T follicular helper cell (primary cell): ENCODE measurements at regions not wholly inside any gene's neighbourhood (a gene's known extent, or its start where the extent isn't known, plus 50 kb on each side); places are given as distances from the start of the nearest gene placed in this dataset.

Experiments used
- DNase-seq: peaks from one replicate; pipeline ENCODE4 v3.0.0-alpha.2; 2020; ENCODE audit warnings: low read depth

DNA sequence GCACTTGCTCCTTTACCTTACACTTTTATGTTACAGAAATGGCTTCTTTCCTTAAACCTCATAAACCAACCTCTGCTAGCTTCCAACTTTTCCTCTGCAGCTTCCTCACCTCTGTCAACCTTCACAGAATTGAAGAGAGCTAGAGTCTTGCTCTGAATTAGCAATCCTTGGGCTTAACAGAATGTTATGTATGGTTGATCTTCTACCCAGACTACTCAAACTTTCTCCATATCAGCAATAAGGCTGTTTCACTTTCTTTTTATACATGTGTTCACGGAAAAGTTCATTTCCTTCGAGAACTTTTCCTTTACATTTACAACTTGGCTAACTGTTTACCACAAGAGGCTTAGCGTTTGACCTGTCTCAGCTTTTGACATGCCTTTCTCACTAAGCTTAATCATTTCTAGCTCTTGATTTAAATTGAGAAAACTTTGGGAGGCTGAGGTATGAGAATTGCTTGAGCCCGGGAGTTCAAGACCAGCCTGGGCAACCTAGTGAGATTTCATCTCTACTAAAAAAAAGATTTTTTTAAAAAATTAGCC lies 207.3 kb downstream of the BMP7 start:
- no peak for DNase-seq

GRCh38 chr20:57060407-57061050 lies 205.9 kb downstream of the BMP7 start:
- no peak for DNase-seq

DNA sequence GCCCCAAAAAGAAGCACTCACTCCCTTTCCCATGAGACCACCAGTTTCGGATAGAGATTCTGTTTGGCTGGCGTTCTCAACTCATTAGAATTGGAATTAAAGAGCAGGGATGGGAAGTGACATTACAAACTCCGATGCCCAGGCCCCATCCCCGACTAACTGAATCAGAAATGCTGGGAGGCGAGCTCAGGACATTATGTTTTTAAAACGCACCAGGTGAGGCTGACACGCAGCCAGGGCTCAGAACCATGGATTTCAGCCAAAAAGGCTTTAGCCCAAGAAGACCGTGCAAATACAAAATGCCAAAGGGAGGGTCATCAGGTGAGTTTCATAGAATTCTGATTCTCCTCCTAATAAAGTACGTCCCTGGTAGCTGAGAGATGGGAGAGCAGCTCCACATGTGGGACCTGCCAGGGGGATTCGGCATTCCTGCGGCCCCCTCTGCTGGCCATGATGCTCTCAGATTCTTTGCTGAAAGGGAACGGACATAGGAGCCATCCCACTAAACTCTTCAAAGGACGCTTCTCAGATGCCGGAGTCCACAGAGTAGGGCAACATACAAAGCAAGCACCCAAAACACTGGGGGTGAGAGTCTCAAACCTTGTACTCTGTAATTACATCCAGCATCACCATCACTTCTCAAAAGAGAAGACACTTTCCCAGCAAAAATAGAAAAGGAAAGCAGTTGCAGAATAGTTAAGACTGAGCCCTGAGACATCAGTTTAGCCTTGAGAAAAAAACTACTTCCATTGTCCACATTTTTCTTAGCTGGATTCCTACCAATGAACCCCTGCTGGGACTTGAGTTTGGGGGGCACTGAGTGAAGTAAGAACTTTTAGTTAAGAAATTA lies 205.2 kb downstream of the BMP7 start:
- DNase-seq: no peak

- DNase-seq: no peak
These were observed 204.2 kb downstream of the BMP7 start for GRCh38 chr20:57062241-57062640.

- no peak for DNase-seq
These were observed 203.7 kb downstream of the BMP7 start for GRCh38 chr20:57062696-57063270.

GRCh38 chr20:57064836-57065235 lies 201.6 kb downstream of the BMP7 start:
- no peak for DNase-seq

- no peak for DNase-seq
These were observed 200.8 kb downstream of the BMP7 start for GRCh38 chr20:57065646-57066045.

DNA sequence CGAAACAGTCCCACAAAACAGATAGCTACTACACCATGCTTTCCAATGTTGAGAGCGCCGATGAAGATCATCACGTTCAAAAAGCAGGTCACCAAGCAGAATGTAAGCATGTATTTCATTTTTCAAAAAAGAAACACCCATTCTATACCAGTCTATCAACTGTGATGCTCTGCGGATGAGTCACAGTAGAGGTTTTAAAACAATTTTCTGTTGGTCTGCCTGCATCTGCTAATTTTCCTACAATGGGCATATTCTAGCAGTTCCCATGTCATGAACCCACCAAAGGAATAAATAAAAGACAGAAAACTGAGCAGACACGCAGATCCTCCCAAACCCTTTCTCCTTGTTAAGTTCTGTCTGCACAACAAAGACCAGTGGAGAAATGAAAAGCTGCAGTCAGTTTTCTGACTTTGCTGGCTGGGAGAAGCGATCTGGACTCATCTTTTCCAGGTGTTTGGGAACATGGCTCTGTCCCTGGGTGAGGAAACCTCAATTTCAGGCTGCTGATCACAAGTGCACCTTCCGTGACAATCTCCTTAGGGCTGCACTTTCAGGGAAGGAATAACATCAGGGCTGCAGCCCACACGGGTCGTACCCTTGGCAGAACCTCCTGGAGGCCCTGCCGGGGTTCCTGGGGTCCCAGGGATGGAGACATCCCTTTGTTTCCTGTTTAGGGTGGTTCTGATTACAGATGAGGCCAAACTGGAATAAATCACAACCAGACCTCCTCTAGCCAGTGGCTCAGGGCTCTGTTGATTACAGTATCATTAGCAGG lies 200.1 kb downstream of the BMP7 start:
- DNase-seq: no peak

DNA sequence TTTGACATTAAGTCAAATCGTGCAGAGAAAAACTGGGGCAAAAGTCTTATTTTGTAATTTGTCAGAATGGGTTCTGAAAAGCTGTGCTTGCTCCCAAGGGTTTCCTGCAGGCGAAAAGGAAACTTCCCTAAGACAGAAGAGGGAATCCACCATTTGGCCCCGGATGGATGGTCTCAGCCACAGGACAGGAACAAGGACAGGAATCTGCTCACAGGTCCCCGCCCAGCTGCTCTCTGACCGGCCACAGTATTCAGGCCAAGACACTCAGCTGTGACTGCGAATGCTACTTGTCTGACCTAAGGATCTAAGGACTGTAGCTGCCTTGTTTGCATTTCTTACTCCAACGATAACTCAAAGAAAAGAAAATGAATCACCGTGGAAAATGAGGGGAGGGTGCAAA lies 197.0 kb downstream of the BMP7 start:
- no peak for DNase-seq

DNA sequence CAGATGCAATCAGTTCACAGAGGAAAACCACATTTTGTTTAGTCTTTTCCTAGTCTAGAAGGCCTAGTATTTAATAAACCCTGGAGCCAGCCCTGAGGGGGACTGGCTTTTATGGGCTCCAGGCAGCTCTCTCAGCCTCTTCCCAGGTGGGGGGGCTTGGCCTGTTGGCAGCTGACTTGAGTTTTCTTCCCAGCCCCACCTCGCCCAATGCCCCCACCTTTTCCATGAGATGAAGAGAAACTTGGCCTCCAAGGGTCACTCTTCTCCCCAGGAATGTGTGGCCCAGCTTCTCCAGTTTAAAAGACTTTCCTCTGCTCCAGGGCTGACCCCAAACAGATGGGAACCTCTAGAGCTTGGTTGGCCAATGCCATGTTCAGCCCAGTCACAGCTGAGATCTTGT lies 196.1 kb downstream of the BMP7 start:
- DNase-seq: no peak

GRCh38 chr20:57071283-57071731 lies 195.1 kb downstream of the BMP7 start:
- no peak for DNase-seq

DNA sequence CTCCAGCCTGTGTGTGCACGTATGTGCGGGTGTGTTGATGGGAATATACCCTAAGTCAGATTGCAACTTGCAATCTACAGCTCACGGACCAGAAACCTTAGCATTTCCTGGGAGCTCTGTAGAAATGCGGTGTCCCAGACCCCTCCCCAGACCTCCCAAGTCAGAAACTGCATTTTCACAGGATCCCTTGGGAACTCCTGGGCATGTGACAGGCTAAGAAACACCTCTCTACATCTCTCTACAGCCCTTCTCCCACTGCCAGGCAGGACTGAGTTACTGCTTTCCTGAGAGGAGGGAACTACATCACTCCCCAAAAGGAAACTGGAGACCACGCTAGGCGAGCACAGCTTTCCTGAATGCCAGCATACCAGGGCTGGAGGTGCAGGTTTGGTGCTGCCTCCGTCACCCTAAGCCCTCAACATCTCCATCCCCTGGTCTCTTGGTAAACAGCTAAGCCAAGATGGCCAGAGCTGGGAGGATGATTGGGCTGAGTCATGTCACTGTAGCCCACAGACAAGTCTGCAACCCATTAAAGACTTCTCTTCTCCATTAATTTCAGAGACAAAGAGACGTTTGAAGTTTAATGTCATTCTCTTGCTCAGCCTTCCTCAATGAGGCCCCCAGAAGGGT lies 194.4 kb downstream of the BMP7 start:
- DNase-seq: no peak

DNA sequence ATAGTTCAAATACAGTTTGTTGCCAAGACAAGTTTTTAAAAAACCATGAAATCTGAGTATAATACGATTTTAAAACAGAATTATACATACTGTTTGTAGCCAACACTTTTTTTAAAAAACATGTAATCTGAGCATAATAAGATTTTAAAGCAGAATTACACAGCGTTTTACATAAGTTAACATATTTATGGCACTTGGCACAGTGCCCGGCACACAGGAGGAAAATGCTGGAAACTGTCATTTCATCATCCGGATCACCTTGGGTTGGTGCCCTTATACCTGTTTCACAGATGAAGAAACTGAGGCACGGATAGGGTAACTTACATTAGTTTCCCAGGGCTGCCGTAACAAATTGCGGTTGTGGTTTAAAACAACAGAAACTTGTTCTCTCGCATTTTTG lies 193.0 kb downstream of the BMP7 start:
- DNase-seq: no peak

GRCh38 chr20:57074386-57074785 lies 192.1 kb downstream of the BMP7 start:
- no peak for DNase-seq

DNA sequence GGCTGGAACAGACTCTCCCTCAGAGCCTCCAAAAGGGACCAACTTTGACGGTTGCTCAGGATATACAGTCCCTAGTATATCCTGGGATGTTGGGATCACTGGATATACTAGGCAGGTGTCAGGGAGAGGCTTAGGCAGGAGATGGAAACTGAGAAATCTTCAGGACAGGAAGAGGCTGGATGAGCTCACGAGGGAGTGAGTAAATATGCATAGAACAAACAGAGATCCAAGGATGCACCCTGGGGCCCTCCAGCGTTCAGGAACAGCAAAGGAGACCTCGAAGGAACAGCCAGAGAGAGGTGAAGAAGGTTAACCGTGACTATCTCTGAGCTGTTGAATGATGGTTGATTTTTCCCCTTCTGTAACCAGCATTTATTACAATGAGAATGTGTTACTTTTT lies 191.3 kb downstream of the BMP7 start:
- DNase-seq: no peak

DNA sequence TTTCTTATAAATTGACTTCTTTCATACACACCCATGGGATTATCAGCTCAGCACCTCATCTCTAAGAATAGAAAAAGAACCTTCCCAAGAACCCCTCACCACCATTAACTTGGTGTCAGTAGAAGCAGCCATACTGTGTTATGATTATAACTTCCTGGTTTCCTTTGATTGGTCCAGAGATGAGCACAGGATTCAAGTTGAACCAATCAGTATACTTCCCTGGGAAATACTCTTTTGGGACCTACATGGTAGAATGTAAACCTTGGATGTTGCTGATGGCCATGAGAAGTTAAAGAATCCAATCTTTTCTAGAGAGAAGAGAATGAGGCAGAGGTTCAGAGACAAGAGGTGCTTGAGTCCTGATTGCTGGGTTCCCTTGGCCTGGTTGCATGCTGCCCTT lies 190.8 kb downstream of the BMP7 start:
- no peak for DNase-seq

DNA sequence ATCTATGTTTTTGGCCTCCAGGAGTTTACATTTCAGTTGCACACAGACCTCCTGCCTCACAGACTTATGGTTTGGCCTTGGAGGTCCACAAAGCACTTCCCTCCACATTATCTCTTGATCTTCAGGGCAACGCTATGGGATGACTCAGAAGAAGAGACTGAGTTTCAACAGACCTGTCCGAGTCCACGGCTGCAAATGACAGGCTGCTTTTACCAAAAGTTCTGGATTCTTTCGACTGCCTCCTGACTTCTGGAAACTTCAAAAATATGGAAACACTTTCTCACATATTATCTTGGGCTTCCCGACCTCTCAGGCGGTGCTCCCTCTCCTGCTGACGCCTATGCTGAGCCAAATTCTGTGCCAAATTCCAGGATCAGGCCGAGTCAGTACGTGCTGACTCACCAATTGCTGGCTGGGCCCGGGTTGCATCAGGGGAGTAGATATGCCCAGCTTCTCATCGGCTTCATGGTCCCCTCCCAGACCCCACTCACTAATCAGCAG lies 190.2 kb downstream of the BMP7 start:
- DNase-seq: no peak

- no peak for DNase-seq
These were observed 189.5 kb downstream of the BMP7 start for GRCh38 chr20:57076951-57077350.

GRCh38 chr20:57078116-57078515 lies 188.3 kb downstream of the BMP7 start:
- no peak for DNase-seq

GRCh38 chr20:57079031-57080005 lies 187.1 kb downstream of the BMP7 start:
- DNase-seq: no peak
